GM12864 (cell line): ENCODE measurements at regions not wholly inside any gene's neighbourhood (a gene's known extent, or its start where the extent isn't known, plus 50 kb on each side); places are given as distances from the start of the nearest gene placed in this dataset.
A peak's percentile ranks its signal among the peaks of the same experiment; 100 is the strongest.

Source experiments
- DNase-seq: peaks from one replicate; pipeline ENCODE4 v3.0.0-alpha.2; 2011; ENCODE audit warnings: low read depth
- H3K4me3 ChIP-seq: 2 replicates; pipeline ENCODE4 v1.5.1; 2011; ENCODE audit warnings: mild to moderate bottlenecking, low read depth, low read length, control low read depth
- CTCF ChIP-seq: IDR thresholded peaks from 2 replicates; pipeline ENCODE4 v1.5.1; 2011; ENCODE audit warnings: low read depth, mild to moderate bottlenecking, moderate library complexity, low read length, control low read depth, inconsistent platforms; ENCODE audit errors: missing control alignments

GRCh38 chr2:898319-898718, 52.3 kb upstream of the SNTG2 start:
- peak; percentile 30 for TF ChIP-seq CTCF
- no peak overlapping the region for H3K4me3 ChIP-seq
- no peak for DNase-seq

- TF ChIP-seq CTCF = no peak
- no peak for DNase-seq
- no peak overlapping the region for H3K4me3 ChIP-seq
Measured at GRCh38 chr2:897091-897490, 53.6 kb upstream of the SNTG2 start.

DNA sequence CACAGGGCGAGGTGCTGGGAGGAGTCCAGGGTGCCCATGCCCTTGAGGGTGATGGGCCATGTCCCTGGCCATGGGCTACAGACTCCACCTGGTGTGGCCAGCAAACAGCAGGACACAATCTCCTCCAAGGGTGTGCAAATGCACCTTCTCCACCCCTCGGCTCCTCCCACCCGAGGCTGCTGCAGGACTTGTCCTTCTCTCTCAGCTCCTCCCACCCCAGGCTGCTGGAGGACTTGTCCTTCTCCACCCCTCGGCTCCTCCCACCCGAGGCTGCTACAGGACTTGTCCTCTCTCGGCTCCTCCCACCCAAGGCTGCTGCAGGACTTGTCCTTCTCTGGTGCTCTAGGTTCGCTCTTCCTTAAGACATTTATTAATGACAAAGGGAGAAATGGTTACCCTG, 57.3 kb upstream of the SNTG2 start:
- TF ChIP-seq CTCF = no peak
- DNase-seq = no peak
- no peak overlapping the region for H3K4me3 ChIP-seq

DNA sequence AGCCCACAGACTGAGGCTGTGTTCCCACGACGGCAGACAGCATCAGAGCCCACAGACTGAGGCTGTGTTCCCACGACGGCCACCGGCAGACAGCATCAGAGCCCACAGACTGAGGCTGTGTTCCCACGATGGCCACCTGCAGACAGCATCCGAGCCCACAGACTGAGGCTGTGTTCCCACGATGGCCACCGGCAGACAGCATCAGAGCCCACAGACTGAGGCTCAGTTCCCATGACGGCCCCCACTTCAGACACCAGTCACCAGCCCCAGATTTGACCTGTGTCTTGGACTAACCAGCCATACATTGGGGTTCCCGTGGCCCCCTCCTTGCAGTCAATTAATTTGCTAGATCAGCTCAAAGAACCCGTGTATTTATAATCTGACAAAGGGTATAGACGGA, 57.8 kb upstream of the SNTG2 start:
- TF ChIP-seq CTCF = no peak
- H3K4me3 ChIP-seq = no peak overlapping the region
- DNase-seq = no peak

- no peak for TF ChIP-seq CTCF
- DNase-seq = no peak
- no peak overlapping the region for H3K4me3 ChIP-seq
Measured at GRCh38 chr2:892401-892800, 58.2 kb upstream of the SNTG2 start.

GRCh38 chr2:891734-892133, 58.9 kb upstream of the SNTG2 start:
- no peak overlapping the region for H3K4me3 ChIP-seq
- TF ChIP-seq CTCF = no peak
- DNase-seq = no peak

DNA sequence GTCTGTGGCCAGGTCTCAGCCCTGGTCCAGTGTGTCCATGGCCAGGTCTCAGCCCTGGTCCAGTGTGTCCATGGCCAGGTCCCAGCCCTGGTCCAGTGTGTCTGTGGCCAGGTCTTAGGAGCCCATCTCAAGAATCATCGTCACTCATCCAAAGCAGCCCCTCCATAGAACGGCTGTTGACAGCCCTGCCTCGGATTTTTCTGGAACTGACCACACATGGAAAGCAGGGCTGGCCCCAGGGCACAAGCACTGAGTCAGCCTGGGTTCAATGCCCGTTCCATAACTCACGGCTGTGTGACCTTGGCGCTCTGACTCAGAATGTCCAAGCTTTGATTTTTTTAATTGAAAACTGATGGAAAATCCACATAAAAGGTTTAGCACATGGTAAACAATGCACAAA, 59.9 kb upstream of the SNTG2 start:
- DNase-seq = no peak
- H3K4me3 ChIP-seq = no peak overlapping the region
- TF ChIP-seq CTCF = no peak
